Gastroesophageal sphincter (tissue), 4 donors: ENCODE measurements at regions not wholly inside any gene's neighbourhood (a gene's known extent, or its start where the extent isn't known, plus 50 kb on each side); places are given as distances from the start of the nearest gene placed in this dataset.

ENCODE experiments used
- ATAC-seq: fragments of 150-250 bp; one replicate; pipeline ENCODE4 v1.9.1; 2016; ENCODE audit warnings: mild to moderate bottlenecking, moderate library complexity
- H3K27ac ChIP-seq, 4 donors: fragments of 200-600 bp; sonication (generic) in 3 of 4; 1 replicate in 3 of 4; 2 replicates in 1 of 4; pipeline ENCODE4 v1.5.1; 2016 to 2019
- H3K27me3 ChIP-seq: fragments of 200-600 bp; sonication (generic); one replicate; pipeline ENCODE4 v1.5.1; 2019
- H3K36me3 ChIP-seq, 2 donors: fragments of 200-600 bp; sonication (generic); one replicate each; pipeline ENCODE4 v1.5.1; 2019; ENCODE audit warnings: control low read depth in 1 of 2
- H3K4me1 ChIP-seq, 3 donors: fragments of 200-600 bp; sonication (generic); 1 replicate in 2 of 3; 2 replicates in 1 of 3; pipeline ENCODE4 v1.5.1; 2016 to 2019; ENCODE audit warnings: control low read depth in 2 of 3
- H3K4me3 ChIP-seq, 2 donors: fragments of 200-600 bp; sonication (generic); one replicate each; pipeline ENCODE4 v1.5.1; 2019; ENCODE audit warnings: mild to moderate bottlenecking in 1 of 2, moderate library complexity in 1 of 2
- H3K9me3 ChIP-seq, 3 donors: fragments of 200-600 bp; sonication (generic); one replicate each; pipeline ENCODE4 v1.5.1; 2017 to 2019; ENCODE audit warnings: control low read depth in 2 of 3
- CTCF ChIP-seq, 4 experiments: fragments of 200-600 bp in 2 of 4; fragments of 450-650 bp in 2 of 4; sonication (generic) in 1 of 4; IDR thresholded peaks; one replicate each; pipeline ENCODE4 v1.5.1; 2017 to 2019; ENCODE audit warnings: antibody characterized with exemption in 4 of 4, mild to moderate bottlenecking in 2 of 4, moderate library complexity in 2 of 4
- EP300 ChIP-seq: sonication (generic); formaldehyde crosslinking; IDR thresholded peaks from one replicate; pipeline ENCODE4 v1.6.1; 2017; ENCODE audit warnings: antibody characterized with exemption, mild to moderate bottlenecking
- POLR2A ChIP-seq, 2 donors: fragments of 450-650 bp; IDR thresholded peaks; one replicate each; pipeline ENCODE4 v1.6.1; 2017; ENCODE audit warnings: antibody characterized with exemption in 2 of 2, mild to moderate bottlenecking in 2 of 2, moderate library complexity in 1 of 2
- POLR2AphosphoS5 ChIP-seq: sonication (generic); formaldehyde crosslinking; IDR thresholded peaks from one replicate; pipeline ENCODE4 v1.6.1; 2017; ENCODE audit warnings: antibody characterized with exemption
- WGBS, 2 donors: methylation state at CpG; one replicate each; pipeline ENCODE4 v1.1.5; 2018; ENCODE audit warnings: low coverage in 1 of 2; 5-methylcytosine and 5-hydroxymethylcytosine counted together

- no peaks in the 10 kb centered on the region for H3K9me3 ChIP-seq
- no peak for TF ChIP-seq POLR2A (IDR thresholded peaks at IDR 0.05)
- TF ChIP-seq POLR2AphosphoS5: no peak
- TF ChIP-seq EP300: no peak
- TF ChIP-seq CTCF (IDR thresholded peaks at IDR 0.05): no peak
- no peaks in the 10 kb centered on the region for H3K36me3 ChIP-seq
- H3K4me1 ChIP-seq: peaks cover 13 to 41% (median 23%) of the 10 kb centered on the region in 3 donors
- no peaks in the 10 kb centered on the region for H3K27me3 ChIP-seq
- H3K27ac ChIP-seq: peak overlapping the region; percentile 37 to 73 (median 46)
- whole genome bisulfite sequencing, 2 donors: 57 to 63% methylated on average over 3 of the region's 3 CpGs
- no peak overlapping the region for H3K4me3 ChIP-seq
- ATAC-seq: no peak
Observed at GRCh38 chr3:177721864-177722785, 524.8 kb upstream of the TBL1XR1 start.

GRCh38 chr3:177724020-177724638 lies 526.8 kb upstream of the TBL1XR1 start:
- Histone ChIP-seq H3K36me3 (no peaks in the 10 kb centered on the region), H3K9me3 (no peaks in the 10 kb centered on the region), H3K4me1 (peaks cover 13 to 41% (median 23%) of the 10 kb centered on the region in 3 donors), H3K27me3 (no peaks in the 10 kb centered on the region), H3K27ac (peak overlapping the region; percentile 68 to 78 (median 72)), H3K4me3 (no peak overlapping the region)
- peak; percentile 94 for ATAC-seq
- TF ChIP-seq CTCF (IDR thresholded peaks at IDR 0.05): no peak
- TF ChIP-seq POLR2AphosphoS5: peak; percentile 96
- TF ChIP-seq EP300: no peak
- 1 to 8% methylated on average over 3 to 6 of the region's 6 CpGs for WGBS, 2 donors

GRCh38 chr3:177725165-177725564 lies 527.9 kb upstream of the TBL1XR1 start:
- Histone ChIP-seq H3K9me3 (no peaks in the 10 kb centered on the region), H3K27ac (peak overlapping the region in 3 of 4 donors; percentile 56 to 73 (median 68)), H3K27me3 (no peaks in the 10 kb centered on the region), H3K4me1 (peaks cover 13 to 46% (median 30%) of the 10 kb centered on the region in 3 donors), H3K4me3 (no peak overlapping the region), H3K36me3 (no peaks in the 10 kb centered on the region)
- ATAC-seq: no peak
- WGBS, 2 donors: 86 to 88% methylated on average over 1 of the region's 1 CpG
- TF ChIP-seq POLR2A (IDR thresholded peaks at IDR 0.05) (no peak), CTCF (IDR thresholded peaks at IDR 0.05) (no peak), POLR2AphosphoS5 (no peak), EP300 (no peak)

- Histone ChIP-seq H3K27me3 (no peaks in the 10 kb centered on the region), H3K4me3 (no peak overlapping the region), H3K9me3 (no peaks in the 10 kb centered on the region), H3K27ac (no peak overlapping the region), H3K36me3 (no peaks in the 10 kb centered on the region), H3K4me1 (peaks cover 12 to 43% (median 31%) of the 10 kb centered on the region in 3 donors)
- no peak for TF ChIP-seq POLR2A (IDR thresholded peaks at IDR 0.05)
- TF ChIP-seq EP300: no peak
- no peak for TF ChIP-seq POLR2AphosphoS5
- TF ChIP-seq CTCF (IDR thresholded peaks at IDR 0.05): no peak
- 93 to 100% methylated on average over 1 to 3 of the region's 3 CpGs for WGBS, 2 donors
- no peak for ATAC-seq
Observed at GRCh38 chr3:177726807-177727206, 529.5 kb upstream of the TBL1XR1 start.
